ENCODE measurements at regions not wholly inside any gene's neighbourhood (a gene's known extent, or its start where the extent isn't known, plus 50 kb on each side); places are given as distances from the start of the nearest gene placed in this dataset.

- Histone ChIP-seq H3K9ac (ENCODE audit: control insufficient read depth, extremely low read depth, insufficient read depth, low read length) (no peak overlapping the region), H3K27me3 (ENCODE audit: control insufficient read depth, extremely low read depth, insufficient read depth, low read length) (no peaks in the 10 kb centered on the region), H3K79me2 (ENCODE audit: control insufficient read depth, insufficient read depth, low read length) (no peaks in the 10 kb centered on the region), H3K4me1 (ENCODE audit: control insufficient read depth, extremely low read depth, insufficient read depth, low read length) (peaks cover 2% of the 10 kb centered on the region), H3K4me2 (ENCODE audit: control insufficient read depth, extremely low read depth, insufficient read depth, low read depth, low read length) (no peak overlapping the region), H4K20me1 (ENCODE audit: control insufficient read depth, extremely low read depth, insufficient read depth, low read length) (no peaks in the 10 kb centered on the region), H3K36me3 (ENCODE audit: control insufficient read depth in 2 of 2, extremely low read depth in 1 of 2, insufficient read depth in 2 of 2, low read length in 2 of 2) (no peaks in the 10 kb centered on the region), H3K4me3 (ENCODE audit: control insufficient read depth in 2 of 3, extremely low read depth in 1 of 3, insufficient read depth in 2 of 3, low read depth in 1 of 3, low read length in 3 of 3) (no peak overlapping the region), H3K27ac (ENCODE audit: control insufficient read depth, insufficient read depth, low read length) (no peak overlapping the region), H3K9me3 (ENCODE audit: control insufficient read depth, low read depth, low read length) (no peaks in the 10 kb centered on the region), H3K9me1 (ENCODE audit: control insufficient read depth, extremely low read depth, insufficient read depth, low read length) (no peaks in the 10 kb centered on the region), H2AFZ (ENCODE audit: control insufficient read depth, low read length) (no peak overlapping the region)
- DNase-seq (ENCODE audit: low read depth, low spot score) (no peak), FAIRE-seq (no peak)
- dilution Hi-C loops (cut with MboI; ENCODE audit: extremely low pct_ligation_motif_present, low sequenced_read_pairs): no loop called here
- TF ChIP-seq CTCF (optimal IDR thresholded peaks at IDR 0.05 in 1 of 3, IDR thresholded peaks at IDR 0.05 in 1 of 3, conservative IDR thresholded peaks at IDR 0.05 in 1 of 3; ENCODE audit: extremely low read depth in 1 of 3, insufficient read depth in 2 of 3, low read length in 3 of 3) (no peak), EZH2 (IDR thresholded peaks at IDR 0.05; ENCODE audit: low read length) (no peak)
These were observed 78.1 kb upstream of the ZFHX3 start for GRCh38 chr16:73125850-73126524.

GRCh38 chr16:73124665-73125375 lies 76.9 kb upstream of the ZFHX3 start:
- TF ChIP-seq CTCF (optimal IDR thresholded peaks at IDR 0.05 in 1 of 3, IDR thresholded peaks at IDR 0.05 in 1 of 3, conservative IDR thresholded peaks at IDR 0.05 in 1 of 3; ENCODE audit: extremely low read depth in 1 of 3, insufficient read depth in 2 of 3, low read length in 3 of 3) (no peak), EZH2 (IDR thresholded peaks at IDR 0.05; ENCODE audit: low read length) (no peak)
- no peak for FAIRE-seq

More at GRCh38 chr16:73124665-73125375, 76.9 kb upstream of the ZFHX3 start:
- Histone ChIP-seq H3K4me1 (ENCODE audit: control insufficient read depth, extremely low read depth, insufficient read depth, low read length) (peaks cover 2% of the 10 kb centered on the region), H2AFZ (ENCODE audit: control insufficient read depth, low read length) (no peak overlapping the region), H3K9me3 (ENCODE audit: control insufficient read depth, low read depth, low read length) (no peaks in the 10 kb centered on the region), H3K4me3 (ENCODE audit: control insufficient read depth in 2 of 3, extremely low read depth in 1 of 3, insufficient read depth in 2 of 3, low read depth in 1 of 3, low read length in 3 of 3) (no peak overlapping the region), H3K36me3 (ENCODE audit: control insufficient read depth in 2 of 2, extremely low read depth in 1 of 2, insufficient read depth in 2 of 2, low read length in 2 of 2) (no peaks in the 10 kb centered on the region), H3K79me2 (ENCODE audit: control insufficient read depth, insufficient read depth, low read length) (no peaks in the 10 kb centered on the region), H3K9ac (ENCODE audit: control insufficient read depth, extremely low read depth, insufficient read depth, low read length) (no peak overlapping the region), H3K27ac (ENCODE audit: control insufficient read depth, insufficient read depth, low read length) (no peak overlapping the region), H3K4me2 (ENCODE audit: control insufficient read depth, extremely low read depth, insufficient read depth, low read depth, low read length) (no peak overlapping the region), H3K27me3 (ENCODE audit: control insufficient read depth, extremely low read depth, insufficient read depth, low read length) (no peaks in the 10 kb centered on the region), H3K9me1 (ENCODE audit: control insufficient read depth, extremely low read depth, insufficient read depth, low read length) (no peaks in the 10 kb centered on the region), H4K20me1 (ENCODE audit: control insufficient read depth, extremely low read depth, insufficient read depth, low read length) (no peaks in the 10 kb centered on the region)
- dilution Hi-C loops (cut with MboI; ENCODE audit: extremely low pct_ligation_motif_present, low sequenced_read_pairs): no loop called here
- DNase-seq (ENCODE audit: low read depth, low spot score): no peak

Data from keratinocyte (primary cell).